ENCODE measurements at regions not wholly inside any gene's neighbourhood (a gene's known extent, or its start where the extent isn't known, plus 50 kb on each side); places are given as distances from the start of the nearest gene placed in this dataset.
A peak's percentile ranks its signal among the peaks of the same experiment; 100 is the strongest.

DNA sequence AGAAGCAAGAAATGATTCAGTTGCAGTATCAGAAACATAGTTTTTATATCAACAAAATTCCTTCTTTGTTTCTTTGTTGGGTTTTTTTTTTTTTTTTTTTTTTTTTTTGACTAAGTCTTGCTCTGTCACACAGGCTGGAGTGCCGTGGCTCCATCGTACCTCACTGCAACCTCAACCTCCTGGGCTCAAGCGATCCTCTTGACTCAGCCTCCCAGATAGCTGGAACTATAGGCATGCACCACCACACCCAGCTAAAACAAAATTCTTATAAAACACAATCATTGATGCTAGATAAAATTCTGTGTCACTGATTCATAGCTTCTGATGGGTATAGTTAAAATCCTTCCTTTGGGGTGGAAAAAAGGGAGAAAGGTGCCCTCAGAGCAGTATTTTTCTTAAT is 110.3 kb upstream of the TNFAIP3 start:
- DNase-seq = no peak

DNA sequence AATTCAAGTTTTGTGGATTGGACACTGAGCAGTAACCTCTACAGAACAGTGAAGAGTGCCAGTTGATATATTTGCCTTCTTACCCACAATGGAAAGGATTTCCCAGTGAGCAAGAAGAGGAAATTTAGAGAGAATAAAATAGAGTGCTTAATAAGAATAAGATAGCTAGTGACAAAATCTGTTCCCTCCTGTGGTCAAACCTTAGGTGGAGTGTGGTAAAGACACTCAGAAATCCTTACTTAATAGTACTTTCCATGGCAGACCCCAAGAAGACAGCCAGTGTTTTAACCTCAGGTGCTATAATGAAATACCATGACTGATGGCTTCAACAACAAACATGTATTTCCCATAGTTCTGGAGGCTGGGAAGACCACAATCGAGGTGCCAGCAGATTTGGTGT is 108.4 kb upstream of the TNFAIP3 start:
- no peak for DNase-seq

DNA sequence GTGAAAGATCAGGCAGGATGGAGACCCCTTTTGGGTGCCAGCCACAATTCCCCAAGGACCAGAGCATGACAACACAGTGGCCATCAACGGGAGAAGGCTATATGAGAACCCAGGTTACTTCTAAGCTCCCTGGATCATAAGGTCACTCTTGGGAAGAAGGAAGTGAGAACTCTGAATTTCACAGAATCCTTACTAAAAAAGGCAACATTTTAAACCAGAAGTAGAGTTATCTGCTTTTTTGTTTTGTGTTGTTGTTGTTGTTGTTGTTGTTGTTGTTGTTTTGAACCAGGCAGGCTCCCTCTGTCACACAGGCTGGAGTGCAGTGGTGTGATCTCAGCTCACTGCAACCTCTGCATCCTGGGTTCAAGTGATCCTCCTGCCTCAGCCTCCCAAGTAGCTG is 107.4 kb upstream of the TNFAIP3 start:
- no peak for DNase-seq

DNA sequence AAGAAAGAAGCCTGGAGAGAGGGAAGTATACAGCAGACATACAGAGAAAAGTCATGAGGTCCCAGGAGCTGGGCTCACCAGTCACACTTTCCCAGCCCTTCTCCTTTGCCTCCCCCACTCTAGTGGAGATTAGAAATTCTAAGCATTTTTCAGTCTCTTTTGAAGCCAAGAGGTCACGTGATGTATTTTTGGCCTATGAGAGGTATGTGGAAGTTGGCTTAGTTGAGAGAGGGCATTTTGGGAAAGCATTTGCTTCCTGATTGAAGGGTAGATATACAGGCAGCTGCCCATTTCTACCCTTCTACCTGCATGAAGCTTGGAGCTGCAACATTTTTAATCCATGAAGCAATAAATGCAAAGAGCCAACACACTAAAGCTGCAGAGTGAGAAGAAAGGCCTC is 106.0 kb upstream of the TNFAIP3 start:
- no peak for DNase-seq

DNA sequence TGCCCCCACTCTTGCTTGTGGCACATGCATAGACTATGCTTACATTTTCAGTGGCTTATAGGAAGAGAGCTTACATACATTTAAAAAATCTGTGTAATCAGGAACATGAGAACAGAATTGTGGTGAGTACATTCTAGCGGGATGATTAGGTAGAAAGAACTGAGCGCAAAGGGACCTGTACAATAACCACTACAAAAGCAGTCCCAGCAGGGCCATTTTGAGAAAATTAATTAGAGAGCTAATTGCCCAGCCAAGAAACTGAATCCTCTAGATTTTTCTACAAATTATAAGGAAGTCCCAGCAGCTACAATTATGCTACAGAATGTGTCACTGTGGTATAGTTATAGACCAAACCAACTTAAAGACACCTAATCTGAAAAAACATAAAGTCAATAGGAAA is 105.6 kb upstream of the TNFAIP3 start:
- no peak for DNase-seq

DNA sequence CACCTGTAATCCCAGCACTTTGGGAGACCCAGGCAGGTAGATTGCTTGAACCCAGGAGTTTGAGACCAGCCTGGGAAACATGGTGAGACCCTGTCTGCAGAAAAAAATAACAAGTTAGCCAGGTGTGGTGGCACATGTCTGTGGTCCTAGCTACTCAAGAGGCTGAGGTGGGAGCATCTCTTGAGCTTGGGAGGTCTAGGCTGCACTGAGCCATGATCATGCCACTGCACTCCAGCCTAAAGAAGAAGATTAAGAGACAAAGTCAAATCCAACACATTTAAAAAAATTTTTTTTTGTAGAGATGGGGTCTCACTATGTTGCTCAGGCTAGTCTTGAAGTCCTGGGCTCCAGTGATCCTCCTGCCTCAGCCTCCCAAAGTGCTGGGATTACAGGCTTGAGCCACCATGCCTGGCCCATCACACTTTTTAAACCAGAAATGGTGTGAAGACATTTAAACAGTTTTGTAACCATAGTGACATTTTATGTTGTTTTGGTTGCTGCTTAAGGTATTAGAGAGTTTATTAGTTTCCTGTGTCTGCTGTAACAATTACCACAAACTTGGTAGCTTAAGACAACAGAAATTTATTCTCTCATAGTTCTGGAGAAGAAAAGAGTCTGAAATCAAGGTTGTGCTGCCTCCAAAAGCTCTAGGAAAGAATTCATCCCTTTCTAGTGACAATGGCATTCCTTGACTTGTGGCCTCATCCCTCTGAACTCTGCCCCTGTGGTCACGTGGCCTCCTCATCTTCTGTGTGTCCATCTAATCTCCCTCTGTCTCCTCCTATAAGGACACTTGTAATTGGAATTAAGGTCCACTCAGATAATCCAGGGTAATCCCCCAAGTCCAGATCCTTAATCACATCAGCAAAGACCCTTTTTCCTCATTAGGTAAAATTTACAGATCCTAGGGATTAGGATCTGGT is 104.6 kb upstream of the TNFAIP3 start:
- DNase-seq = no peak

DNA sequence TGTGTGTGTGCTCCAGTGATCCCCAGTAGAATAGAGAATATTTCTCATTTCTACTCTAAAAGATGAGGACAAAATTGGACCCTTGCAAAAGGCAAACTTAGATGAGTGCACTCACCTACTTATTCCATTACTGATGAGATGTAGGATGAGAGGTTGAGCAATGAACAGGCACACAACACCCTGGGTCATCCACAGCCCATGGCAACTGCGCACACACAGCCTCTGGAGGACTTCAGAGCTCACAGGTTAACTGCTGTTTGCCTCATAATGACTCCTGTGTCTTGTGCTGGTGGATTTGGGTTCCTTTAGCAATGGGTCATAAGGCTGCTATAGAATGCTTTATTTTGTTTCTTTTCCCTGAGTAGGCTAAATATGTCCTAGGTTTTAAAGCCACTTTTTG is 103.6 kb upstream of the TNFAIP3 start:
- DNase-seq = no peak

DNA sequence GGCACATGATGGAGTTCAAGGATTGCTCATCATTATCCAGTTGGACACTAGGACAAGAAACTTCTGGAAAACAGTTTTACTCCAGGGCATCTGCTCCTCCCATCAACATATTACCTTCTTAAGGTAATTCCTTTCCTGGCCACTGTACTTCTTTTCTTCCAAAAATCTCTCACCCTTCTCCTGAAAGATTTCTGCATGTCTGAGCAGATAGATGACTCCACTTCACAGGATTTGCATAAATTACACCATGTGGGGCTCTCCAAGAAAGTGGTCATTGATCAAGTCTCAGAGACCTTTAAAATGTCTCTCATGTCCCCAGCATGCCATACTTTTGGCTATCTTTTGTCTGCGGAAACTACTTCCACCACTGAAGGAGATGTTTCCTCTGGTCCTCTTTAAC is 103.2 kb upstream of the TNFAIP3 start:
- DNase-seq = no peak

DNA sequence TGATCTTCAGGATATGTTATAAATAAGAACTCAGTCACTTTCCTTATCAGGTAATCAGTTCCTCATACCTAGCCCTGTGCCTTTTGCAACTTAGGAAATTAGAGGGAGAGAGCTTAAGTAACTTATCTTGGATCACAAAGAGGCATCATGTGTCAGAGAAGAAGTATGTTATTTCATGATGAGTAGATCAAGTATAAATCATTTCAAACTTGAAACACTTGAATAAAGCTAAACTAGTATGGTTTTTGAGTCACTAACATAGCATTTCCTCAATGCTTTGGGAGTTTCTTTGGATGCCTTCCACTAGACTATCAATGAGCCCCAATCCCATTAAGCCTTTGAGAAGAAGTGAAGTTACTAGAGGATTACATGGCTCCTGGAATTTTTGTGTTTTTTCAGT is 102.6 kb upstream of the TNFAIP3 start:
- no peak for DNase-seq

DNA sequence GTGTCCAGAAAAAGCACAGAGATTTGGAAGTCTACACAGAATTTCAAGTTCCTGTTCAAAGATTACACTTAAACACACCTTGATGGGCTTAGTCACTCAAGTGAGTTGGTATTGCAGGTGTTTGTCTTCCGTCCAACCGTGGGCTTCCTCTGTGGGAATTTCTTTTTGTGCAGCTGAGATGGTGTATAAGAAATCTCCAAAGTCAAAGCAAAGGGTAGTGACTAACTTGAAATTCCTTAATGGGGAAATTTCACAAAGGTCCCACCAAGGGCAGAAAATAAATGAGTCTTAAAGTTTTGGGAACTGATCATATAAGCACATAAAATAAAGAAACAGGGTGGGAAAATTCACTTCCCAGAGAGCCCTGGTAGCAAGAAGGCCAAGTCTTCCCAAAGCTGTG is 102.0 kb upstream of the TNFAIP3 start:
- no peak for DNase-seq

DNA sequence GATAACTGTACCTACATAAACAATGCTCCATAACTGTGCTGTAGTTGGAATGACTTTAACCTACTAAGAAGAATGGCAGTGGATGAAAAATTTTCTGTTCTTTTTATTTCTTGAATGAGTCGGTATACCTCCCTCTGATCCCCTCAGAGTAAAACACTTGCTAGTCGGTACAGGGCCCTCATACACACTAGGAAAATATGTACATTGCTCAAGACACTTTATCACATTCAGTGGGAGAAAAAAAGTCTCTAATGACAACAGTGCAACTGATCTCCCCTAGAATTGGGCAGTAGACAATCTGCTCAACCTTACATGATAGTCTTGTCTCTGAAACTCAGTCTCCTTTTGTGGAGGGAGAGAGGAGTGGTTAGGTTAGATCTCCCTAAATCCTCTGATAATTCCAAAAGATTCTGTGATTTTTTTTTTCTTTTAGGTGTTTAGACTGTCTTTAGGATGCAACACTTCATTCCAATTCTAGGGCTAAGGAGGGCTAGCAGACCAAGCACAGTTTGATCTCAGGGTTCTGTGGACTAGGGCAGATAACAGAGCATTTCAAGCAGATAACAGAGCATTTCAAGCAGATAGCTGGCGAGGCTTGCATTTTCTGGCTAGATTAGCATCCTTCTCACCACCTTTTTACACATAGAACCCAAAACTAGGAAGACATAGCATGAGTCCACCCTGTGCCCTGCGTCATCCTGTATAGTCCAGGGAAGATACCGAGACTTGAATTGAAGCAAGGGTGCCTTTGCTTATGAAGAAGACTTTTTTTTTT is 100.3 kb upstream of the TNFAIP3 start:
- no peak for DNase-seq

DNA sequence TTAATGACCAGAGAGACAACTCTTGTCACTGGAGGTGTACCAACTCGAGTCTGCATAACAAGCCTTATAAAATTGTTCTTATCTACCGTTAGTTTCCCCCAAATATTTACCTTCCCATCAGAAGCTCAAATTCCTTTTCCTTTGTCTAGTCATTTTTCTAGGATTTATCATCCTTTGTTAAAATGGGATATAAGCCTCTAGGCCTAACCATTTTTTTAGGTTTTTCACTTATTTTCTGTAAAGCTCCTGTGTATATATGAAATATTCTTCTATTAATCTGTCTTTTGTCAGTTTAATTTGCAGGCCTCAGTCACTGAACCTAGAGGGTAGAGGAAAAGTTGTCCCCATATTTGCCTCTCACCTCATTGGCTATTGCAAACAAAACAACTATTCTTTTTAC is 99.6 kb upstream of the TNFAIP3 start:
- DNase-seq = no peak

DNA sequence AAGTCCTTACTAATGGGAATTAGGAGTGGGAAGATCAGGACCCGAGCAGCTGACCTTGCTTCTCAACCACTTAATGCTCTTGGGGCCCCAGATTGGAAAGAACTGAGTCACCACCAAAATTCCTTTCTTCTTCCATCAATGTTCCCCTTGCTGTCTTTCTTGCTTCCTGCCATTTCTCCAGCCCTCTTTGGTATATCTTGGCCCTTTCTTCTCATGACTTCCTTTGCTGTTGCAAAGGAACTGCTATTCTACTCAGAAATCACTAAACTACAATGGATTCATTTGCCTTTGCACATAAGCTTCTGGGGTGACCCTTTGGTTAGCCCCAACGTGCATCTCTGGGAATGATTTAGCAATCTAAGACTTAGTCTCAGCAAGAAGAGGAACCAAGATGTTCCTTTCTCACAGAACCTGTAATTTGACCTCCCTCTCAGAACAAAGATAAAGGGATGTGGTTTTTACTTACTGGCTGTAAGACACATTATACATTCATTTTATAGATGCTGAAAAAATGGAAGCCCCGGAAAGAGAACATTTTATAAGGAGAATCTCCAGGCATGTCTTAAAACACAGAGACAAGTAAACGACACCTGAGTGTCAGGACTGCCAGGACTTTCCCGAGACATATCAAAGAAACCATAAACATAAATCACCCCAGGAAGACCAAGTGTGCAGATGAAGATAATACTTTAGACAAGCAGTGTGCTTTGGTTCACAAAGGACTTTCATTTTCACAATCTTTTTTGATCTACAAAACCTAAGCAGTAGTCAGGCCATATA is 99.0 kb upstream of the TNFAIP3 start:
- DNase-seq = no peak

DNA sequence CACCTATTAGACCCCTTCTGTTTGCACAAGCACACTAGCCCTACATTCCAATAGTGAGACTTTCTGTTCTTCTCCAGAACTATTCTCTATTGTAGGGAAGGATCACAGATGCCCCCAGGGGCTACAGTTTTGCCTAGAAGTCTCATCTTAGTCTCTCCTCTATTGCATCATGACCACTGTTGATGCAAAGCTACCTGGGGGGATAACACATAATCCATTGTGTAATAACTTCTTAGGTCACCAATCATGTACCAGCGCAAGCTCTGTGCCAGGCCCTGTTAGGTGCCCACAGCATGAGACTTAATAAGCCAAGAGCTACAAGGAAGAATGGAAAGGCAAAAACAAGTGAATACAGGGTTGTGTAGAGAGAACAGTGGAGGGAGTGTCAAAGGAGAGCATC is 98.1 kb upstream of the TNFAIP3 start:
- DNase-seq = no peak

DNA sequence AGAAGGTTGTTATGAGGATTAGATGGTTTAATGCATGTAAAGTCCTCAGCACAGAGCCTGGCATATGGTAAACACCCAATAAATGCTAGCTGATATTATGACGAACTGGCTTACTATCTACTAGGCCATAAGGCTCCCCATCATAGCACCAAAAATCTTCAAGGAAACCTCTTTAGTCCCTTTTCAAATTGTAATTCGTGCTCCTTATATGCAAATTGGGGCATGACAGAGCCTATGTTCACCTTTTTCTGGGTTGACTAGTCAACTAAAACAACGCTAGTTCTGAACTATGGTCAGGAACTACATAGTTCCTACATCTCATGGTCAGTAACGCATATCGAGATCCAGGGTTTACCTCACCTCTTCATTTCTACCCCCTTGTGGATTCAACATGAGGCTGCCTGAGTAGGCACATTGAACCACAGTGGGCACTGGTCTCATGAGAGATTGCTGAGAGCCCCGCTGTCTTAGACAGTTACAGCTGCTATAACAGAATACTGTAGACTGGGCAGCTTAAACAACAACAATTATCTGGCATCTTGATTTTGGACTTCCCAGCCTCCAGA is 97.2 kb upstream of the TNFAIP3 start:
- DNase-seq = no peak

DNA sequence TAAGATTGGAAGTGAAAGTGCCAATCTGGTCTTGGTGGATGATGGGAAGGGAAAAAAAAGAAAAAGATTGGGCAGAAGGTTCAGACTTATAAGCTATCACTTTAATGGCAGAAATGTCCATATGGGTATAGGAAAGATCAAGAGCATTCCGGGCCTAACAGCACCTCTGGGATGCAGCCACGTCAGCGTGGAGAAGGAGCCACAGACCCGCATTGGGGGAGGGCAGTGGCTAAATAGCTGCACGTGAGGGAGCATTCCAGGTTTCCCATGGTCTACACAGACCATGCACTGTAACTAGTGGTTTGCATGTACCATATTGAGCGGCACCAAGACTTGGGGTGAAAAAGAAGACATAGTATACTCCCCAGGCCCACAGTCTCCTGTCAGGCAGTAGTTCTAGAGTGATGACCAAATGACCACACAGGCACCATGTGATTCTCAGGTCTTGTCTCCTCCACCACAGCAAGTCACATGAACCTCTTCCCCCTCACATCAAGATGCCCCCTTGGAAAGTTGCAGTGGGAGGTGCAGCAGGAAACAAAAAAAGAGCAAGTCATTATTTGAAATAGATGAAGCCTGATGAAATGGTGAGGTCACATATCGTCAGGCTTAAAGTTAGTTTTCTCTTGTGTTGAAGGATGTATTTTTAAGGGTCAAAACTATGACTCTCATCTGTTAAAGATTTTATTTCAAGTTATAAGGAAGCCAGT is 94.4 kb upstream of the TNFAIP3 start:
- DNase-seq = no peak

DNA sequence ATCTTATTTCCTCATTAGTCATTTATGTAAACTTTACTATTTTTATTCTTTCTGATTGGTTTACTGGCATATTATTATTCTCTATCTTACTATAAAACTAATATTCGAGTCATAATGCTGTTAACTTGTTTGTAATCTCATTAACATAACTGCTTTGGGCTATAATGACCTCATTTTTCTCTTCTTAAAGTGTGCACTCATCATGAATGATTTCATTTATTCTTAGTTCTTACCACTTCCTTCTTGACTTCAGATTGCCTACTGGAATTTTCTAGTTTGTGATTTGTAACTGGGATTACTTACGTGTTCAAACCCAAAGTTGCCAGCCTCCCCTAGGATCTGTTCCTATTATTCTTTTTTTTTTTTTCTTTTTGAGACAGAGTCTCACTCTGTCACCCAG is 91.8 kb upstream of the TNFAIP3 start:
- DNase-seq = no peak

DNA sequence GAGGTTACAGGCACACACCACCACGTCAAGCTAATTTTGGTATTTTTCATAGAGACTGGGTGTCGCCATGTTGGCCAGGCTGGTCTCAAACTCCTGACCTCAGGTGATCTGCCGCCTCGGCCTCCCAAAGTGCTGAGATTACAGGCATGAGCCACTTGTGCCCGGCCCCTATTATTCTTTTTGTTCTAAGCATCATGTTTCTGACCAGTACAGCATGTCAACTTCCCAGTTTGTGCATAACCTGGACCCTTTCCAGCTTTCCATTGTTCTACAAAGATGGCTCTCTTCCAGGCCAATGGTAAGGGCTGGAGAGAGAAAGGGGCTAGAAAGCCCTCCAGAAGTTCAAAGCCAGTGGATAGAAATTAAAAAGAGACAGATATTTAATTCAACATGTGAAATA is 91.3 kb upstream of the TNFAIP3 start:
- no peak for DNase-seq

DNA sequence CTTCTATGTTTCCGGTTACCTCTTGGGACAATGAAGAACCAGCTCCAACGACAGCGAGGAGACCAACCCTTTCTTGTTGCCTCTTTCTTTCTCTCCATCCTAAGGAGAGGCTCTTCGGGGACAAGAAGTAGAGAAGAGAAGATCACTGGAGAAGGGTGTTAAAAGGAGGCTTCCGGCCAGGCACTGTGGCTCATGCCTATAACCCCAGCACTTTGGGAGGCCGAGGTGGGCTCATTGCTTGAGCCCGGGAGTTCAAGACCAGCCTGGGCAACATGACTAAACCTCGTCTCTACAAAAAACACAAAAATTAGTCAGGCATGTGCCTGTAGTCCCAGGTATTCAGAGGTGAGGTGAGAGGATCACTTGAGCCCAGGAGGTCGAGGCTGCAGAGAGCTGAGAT is 90.8 kb upstream of the TNFAIP3 start:
- DNase-seq = no peak

DNA sequence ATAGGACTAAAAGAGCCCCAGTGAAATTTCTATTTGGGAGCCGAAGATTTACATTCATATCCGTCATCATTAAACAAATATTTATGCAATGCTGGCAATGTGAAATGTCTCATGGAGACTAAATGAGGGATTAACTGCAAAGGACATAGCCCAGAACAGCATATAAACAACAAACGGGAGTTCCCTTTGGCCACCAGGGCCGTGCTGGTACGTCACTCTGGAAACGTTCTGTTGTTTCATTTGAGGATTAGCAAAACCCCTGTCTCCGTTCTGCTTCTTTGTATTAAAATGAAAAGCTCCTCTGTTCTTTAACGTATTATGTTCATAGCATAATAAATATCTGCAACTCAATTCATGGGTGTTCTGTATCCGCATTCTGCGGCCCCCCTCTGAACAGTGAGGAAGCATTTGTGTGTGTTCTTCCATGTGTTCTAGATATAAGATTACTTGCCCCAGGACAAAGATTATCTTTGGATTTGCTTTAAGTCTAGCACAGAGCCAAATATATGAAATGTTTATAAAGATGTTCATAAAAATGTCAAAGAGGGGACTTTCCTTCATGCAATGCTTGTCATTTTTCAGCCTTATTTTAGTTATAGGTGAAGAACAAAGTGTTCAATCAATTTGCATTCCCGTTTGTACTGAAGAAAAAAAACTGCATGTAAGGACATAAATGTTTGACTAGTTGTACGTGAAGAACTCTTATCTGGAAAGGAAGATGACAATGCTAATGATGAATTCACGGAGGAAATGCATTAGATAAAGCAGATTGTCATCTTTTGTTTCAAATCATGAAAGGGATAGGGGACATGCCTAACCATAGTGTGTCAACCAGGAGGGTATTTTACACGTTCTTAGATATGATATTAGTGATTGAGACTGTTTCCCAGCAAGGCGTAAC is 90.0 kb upstream of the TNFAIP3 start:
- peak in 1 of 51 donors; percentile 7 for DNase-seq
